ENCODE measurements at regions not wholly inside any gene's neighbourhood (a gene's known extent, or its start where the extent isn't known, plus 50 kb on each side); places are given as distances from the start of the nearest gene placed in this dataset.
A peak's percentile ranks its signal among the peaks of the same experiment; 100 is the strongest.

- TF ChIP-seq POLR2AphosphoS5 (IDR thresholded peaks at IDR 0.05; ENCODE audit: low read depth, low read length) (no peak), TCF7L2 (IDR thresholded peaks at IDR 0.05; ENCODE audit: low read depth, low read length) (no peak), REST (IDR thresholded peaks at IDR 0.05; ENCODE audit: insufficient read depth in 1 of 2, low read depth in 2 of 2, low read length in 1 of 2) (no peak), CTCF (IDR thresholded peaks at IDR 0.05) (no peak), SIN3A (IDR thresholded peaks at IDR 0.05; ENCODE audit: borderline replicate concordance, insufficient read depth, low read depth, low read length) (no peak)
- ChIA-PET POLR2A (interaction anchor here (1.2 kb wide), 1 partner anchor 15 kb away, joined by 3 read pairs; no protein-coding TSS in a partner anchor), CTCF (no interaction called here)
- in situ Hi-C loops (cut with HindIII; ENCODE audit: low pct_unique_long_range_greater_than_20kb, low sequenced_read_pairs) (no loop called here), intact Hi-C loops (cut with micrococcal nuclease; ENCODE audit: unreplicated experiment) (no loop called here)
- H3K27ac ChIP-seq (ENCODE audit: low read length) = peak overlapping the region; percentile 72; the same call in 1 of the 2 replicates
- ATAC-seq (no peak), DNase-seq (ENCODE audit: low read depth, low spot score) (no peak)
- H3K9me3 ChIP-seq (ENCODE audit: control insufficient read depth, insufficient read depth, low read depth, low read length) = no peaks in the 10 kb centered on the region
- no peaks in the 10 kb centered on the region for H3K36me3 ChIP-seq (ENCODE audit: control insufficient read depth, insufficient read depth, low read length)
- H3K4me1 ChIP-seq (ENCODE audit: control insufficient read depth, insufficient read depth, low read length) = peaks cover 7% of the 10 kb centered on the region
- no TSS peak for BruUV-seq (replicated peaks)
- H3K27me3 ChIP-seq (ENCODE audit: control insufficient read depth, insufficient read depth, low read length) = no peaks in the 10 kb centered on the region
- no peak overlapping the region for H3K4me3 ChIP-seq (ENCODE audit: low read depth in 2 of 2, low read length in 2 of 2)
Measured at GRCh38 chr10:3868271-3868664, 83.3 kb upstream of the KLF6 start.

- Histone ChIP-seq H3K4me3 (ENCODE audit: low read depth in 2 of 2, low read length in 2 of 2) (no peak overlapping the region), H3K27ac (ENCODE audit: low read length) (peak overlapping the region; percentile 72; the same call in 1 of the 2 replicates), H3K9me3 (ENCODE audit: control insufficient read depth, insufficient read depth, low read depth, low read length) (no peaks in the 10 kb centered on the region), H3K27me3 (ENCODE audit: control insufficient read depth, insufficient read depth, low read length) (no peaks in the 10 kb centered on the region), H3K36me3 (ENCODE audit: control insufficient read depth, insufficient read depth, low read length) (no peaks in the 10 kb centered on the region), H3K4me1 (ENCODE audit: control insufficient read depth, insufficient read depth, low read length) (peaks cover 1% of the 10 kb centered on the region)
- in situ Hi-C loops (cut with HindIII; ENCODE audit: low pct_unique_long_range_greater_than_20kb, low sequenced_read_pairs) (no loop called here), intact Hi-C loops (cut with micrococcal nuclease; ENCODE audit: unreplicated experiment) (no loop called here)
- ChIA-PET CTCF (no interaction called here), POLR2A (no interaction called here)
- ATAC-seq (no peak), DNase-seq (ENCODE audit: low read depth, low spot score) (no peak)
- TF ChIP-seq TCF7L2 (IDR thresholded peaks at IDR 0.05; ENCODE audit: low read depth, low read length) (no peak), REST (IDR thresholded peaks at IDR 0.05; ENCODE audit: insufficient read depth in 1 of 2, low read depth in 2 of 2, low read length in 1 of 2) (no peak)
- no TSS peak for BruUV-seq (replicated peaks)
Measured at GRCh38 chr10:3867454-3868270, 82.7 kb upstream of the KLF6 start.

Measured in Panc1 (cell line).